HG03280 (cell line): ENCODE measurements at regions not wholly inside any gene's neighbourhood (a gene's known extent, or its start where the extent isn't known, plus 50 kb on each side); places are given as distances from the start of the nearest gene placed in this dataset.
"Not testable (repeated sequence)": the region's sequence is repeated elsewhere in the genome, so short reads cannot be mapped to it uniquely, and the experiment has no call there.

Experiments used
- ATAC-seq: cut with Tn5 transposase; IDR thresholded peaks from one replicate; pipeline ENCODE4 v1.9.1; 2021; ENCODE audit warnings: mild to moderate bottlenecking, moderate library complexity; ENCODE audit not compliant: unreplicated experiment

DNA sequence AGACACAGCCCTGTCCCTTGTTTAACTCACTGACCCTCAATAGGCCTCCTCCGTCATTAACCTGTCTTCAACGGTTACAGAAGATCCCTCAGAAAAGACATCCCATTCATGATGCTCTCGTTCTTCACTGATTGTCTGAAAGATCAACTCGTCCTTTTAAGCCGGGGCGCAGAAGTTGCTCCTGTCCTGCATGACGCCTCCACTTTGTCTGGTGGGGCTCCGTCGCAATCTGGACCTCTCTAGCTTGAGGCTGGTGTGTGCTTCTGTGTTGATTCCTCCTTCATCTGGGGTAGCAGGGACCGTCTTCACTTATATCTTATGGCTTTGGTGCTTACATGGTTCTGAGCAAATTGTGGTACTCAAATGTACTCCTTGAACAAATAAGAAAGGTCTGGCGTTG is 766.0 kb upstream of the PCDH9 start:
- ATAC-seq, result no peak

- ATAC-seq, result no peak
Measured at GRCh38 chr13:67990868-67991267, 760.7 kb upstream of the PCDH9 start.

DNA sequence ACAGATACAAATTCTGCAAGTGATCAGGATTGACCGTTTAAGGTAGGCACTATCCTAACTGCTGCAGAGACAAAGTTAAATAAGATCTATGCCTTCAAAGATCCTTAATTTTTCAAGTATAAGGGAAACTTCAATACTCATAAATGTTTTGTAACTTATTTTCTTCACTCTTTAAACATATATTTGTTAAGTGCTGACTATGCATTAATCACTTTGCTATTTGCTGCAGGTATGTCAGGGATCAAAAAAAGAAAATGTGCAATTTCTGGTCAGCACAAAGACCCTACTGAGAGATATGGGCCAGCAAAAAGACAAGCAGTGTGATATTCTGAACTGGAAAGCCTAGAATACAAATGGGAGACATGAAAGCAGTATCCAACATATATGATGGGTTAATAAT is 756.1 kb upstream of the PCDH9 start:
- ATAC-seq, result no peak

DNA sequence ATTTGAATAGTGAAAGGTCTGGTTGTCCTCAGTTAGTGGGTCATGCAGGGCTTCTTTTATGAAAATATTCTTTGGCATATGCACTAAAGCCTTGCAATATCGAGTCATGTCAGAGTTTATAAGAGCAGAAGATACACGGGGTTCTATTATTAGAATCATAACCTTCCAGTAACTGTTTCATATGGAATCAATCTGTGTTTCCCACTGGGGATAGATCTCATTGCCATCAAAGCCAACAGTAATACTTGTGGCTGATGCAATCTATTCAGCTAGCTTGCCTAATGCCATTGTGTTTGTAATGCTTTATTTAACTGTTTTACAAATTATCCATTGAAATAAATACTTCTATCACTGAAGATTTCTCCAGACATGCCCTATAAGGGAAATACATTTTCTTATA is 746.9 kb upstream of the PCDH9 start:
- ATAC-seq, result no peak

DNA sequence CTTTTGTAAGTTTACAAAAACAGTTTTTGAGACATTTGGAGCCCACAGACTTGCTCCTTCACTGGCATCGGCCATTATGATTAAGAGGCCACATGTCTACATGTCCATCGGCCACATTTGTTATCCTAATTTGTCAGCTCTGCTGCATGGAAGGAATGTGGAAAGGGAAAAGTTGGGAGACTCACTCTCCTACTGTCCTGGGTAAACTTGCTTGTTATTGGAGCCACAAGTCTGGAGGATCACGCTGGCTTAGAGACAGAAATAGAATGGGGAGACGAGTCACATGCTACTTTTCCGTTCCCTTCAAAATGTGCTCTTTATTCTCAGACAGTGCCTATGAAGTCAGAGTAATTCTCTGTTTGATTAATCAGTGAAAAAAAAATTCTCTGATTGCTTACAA is 741.2 kb upstream of the PCDH9 start:
- no peak for ATAC-seq

DNA sequence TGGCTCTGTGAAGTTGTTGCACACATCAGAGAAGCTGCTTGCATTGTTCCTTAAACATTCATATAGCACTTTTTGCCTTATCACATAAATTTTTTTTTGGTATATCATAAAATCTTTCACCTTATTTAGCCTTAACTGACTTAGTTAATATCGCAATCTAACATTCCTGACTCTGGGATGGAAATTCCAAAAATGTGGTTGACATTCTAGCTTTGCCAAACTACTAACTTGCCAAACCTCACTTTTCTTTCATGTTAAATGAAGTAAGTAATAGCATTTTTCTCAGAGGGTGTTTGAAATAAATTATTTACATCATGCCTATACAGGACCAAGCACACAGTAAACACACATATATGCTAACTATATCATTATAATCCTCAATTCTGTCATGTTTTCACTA is 736.9 kb upstream of the PCDH9 start:
- no peak for ATAC-seq

DNA sequence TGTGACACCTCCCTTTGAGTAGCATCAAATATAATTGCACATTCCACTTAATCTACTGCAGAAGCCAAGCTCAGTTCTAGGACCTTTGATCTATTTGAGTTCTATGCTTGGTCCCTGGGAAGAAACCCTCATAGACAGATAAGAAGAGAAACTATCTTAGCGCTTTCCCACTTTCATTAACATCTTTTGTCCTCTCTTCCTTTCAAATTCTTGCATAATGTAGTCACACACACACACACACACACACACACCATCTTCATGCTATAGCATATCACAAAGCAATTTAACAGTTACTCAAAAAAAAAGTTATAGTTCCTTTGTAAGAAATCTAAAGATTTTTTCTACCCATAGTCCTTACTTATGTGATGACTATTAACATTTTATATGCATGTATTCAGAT is 735.9 kb upstream of the PCDH9 start:
- no peak for ATAC-seq

DNA sequence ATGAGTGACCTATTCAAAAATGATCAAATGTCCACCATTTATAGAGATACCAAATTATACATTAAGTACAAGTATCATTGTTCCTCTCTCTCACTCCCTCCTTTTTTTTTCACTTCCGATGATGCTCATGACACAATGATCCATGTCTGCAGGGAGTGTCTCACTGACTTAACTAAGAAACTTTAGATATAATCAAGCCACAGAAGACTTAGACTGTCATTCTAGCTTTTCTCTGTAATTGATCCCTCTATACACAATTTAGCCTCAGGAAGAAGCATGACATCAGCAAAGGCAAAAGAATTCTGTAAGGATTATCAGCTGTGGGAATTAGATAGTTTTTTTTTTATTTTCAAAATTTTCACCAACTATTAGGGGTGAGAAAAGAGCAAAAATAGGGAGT is 734.9 kb upstream of the PCDH9 start:
- ATAC-seq, result no peak

DNA sequence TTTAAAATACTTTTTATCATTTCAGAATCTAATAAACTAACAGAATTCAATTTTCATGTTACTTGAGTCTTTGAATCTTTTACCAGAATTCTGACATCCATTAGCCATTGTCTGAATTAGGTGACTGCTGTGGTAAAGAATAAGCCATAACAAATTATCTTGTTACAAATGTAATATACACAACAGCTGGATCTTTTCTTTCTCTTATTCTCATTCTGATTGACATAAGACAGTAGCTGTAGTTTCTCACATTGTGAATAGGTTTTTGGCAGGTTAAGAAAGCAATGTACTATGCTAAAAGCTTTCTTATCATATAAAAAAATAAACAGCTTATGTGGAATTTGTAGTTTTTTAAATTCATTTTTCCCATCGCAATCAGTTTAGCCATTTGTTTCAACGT is 734.0 kb upstream of the PCDH9 start:
- ATAC-seq, result no peak

- ATAC-seq, result no peak
Measured at GRCh38 chr13:67961331-67961730, 731.2 kb upstream of the PCDH9 start.

DNA sequence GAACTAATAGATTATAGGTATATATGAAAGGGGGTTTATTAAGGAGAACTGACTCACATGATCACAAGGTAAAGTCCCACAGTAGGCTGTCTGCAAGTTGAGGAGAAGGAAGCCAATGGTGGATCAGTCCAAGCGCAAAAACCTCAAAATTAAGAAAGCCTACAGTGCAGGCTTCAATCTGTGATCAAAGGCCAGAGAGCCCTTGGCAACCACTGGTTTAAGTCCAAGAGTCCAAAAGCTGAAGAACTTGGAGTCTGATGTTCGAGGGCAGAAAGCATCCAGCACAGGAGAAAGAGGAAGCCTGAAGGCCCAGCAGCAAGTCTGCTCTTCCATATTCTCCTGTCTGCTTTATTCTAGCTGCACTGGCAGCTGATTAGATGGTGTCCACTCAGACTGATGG is 721.3 kb upstream of the PCDH9 start:
- no peak for ATAC-seq

DNA sequence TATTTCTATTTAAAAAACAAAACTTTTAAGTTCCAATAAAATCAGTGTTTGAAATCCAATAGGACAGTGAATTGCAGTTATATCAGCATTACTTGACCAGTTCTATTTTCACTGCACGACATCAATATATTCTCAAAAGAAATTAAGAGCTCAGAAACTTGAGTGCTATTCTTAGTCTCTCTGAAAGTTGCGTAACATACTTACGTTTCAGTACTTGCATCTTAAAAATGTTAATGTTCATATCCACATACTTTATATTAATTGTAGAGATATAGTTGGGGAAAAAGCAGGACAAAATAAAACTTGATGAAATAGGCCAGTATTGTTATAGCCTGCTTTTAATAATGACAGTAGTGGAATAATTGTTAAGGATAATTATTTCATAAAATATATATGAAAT is 720.5 kb upstream of the PCDH9 start:
- no peak for ATAC-seq

DNA sequence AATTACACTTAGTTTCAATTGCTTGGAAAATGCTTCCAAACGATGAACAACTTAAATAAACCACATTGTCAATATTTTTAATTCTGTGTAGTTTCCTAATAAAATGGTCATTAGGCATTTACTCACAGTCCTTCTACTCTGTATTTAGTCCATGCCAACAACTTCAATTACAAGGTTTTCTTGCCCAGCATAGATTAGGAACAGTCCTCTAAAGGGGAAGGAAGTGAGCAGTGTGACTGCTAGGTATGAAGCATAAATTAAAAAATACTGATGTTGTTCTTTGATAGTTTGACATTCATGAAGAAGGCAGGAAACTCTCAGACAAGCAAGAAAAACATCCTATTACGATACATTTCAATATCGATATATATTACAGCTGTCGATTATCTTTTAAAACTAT is 716.0 kb upstream of the PCDH9 start:
- ATAC-seq, result no peak

DNA sequence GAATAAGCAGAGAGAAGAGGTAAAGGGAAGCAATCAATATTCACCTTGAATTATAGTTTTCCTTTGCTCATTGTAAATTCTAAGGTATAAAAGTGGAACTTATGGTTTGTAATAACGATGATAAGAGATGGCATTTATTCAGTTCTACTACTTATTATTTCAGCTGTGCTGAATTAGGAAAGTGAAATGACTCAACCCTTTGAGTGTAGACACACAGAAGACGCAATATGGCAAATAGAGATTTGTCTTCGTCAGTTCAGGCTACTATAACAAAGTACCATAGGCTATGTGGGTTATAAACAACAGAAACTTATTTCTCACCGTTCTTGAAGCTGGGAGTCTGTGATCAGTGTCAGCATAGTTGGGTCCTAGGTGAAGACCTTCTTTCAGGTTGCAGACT is 713.0 kb upstream of the PCDH9 start:
- ATAC-seq, result no peak

DNA sequence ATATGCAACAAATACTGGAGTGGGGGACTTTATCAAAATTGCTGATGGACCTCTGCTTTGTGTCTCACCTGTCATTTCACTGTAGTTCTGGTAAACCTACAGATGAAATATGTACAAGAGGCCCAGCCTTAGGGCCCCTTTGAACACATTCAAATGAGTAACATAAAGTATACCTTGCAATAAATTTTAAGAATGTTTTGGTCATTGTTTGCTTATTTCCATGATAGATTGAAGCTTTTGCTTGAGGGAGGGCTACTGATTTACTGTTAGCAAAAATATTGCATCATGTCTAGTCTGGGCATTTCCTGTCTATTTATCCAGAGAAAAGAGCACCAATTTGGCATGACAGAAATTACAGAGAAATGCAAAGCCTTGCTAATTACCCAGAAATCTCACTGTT is 705.5 kb upstream of the PCDH9 start:
- ATAC-seq, result no peak

DNA sequence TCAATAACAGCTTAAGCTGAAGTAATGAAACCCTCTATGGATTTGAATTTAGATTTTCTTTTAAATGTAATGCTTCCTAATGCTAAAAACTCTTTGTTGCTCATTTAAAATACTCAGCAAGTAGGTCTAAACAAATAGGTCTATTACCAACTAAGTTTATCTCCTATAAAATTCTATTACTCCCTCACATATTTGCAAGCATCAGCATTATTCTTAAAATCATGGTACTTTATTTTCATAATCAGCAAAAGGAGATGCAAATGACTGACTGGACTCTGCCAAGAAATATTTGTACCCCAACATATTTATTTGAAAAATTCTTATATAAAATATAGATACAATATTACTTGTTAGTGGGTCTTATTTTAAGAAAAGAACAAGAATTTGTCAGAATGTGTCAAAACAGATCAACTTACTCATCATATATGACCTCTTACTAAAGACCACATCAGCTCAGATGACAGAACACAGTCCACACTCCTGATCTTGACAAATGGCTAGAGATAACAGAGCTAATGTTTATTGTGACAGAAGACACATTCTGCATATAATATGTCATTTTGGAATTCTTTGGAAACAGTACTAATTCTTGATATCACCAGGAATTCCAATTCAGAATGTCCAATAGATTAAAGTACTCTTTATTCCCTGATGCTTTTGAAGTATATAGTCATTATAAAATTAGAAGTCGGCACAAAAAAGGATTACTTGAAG is 704.6 kb upstream of the PCDH9 start:
- ATAC-seq, result no peak

DNA sequence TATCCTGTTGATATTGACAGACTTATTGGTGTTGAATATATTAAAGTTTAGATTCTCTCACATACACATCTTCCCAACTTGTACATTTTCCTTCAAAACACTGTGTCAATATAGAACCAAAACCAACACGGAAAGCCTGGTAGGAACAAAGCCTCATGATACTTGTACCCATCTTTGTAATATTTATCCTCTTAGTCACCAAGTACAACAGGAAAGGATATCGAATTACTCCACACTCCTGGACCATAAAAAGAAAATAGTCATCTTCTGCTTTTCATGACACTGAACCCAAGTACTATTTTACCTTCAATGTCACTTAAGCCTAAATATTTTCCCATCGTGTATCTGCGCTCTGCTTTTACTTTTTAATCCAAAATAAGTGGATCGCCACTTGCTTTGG is 702.9 kb upstream of the PCDH9 start:
- ATAC-seq, result no peak

DNA sequence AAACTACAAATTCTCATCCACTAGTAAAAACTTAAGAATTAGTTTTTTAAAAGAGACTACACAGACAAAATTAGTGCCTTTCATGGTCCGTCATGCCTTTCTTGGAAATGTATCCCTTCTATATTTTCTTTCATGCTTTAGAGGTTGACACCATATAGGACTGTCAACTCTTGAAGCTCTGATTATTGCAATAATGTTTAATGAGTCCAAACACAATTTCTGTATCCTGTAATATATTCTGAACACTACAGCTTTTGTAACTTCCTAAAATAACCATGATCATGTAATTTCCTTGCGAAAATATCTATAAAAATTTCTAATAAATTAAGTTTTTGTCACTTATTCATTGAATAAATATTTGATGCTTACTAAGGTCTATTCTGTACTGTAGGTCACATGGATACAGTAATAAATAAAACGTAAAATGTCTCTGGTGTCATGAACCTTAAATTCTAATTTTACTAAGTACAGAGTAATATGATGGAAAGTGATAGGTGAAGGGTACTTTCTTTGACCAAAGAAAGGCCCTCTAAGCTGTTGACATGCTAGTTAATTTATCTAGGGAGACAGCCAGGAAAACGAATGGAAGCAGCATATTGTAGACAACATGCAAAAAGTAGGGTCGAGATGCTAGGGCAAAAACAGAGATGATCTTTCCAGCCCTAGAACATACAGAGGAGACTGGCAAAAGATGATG is 687.3 kb upstream of the PCDH9 start:
- no peak for ATAC-seq

DNA sequence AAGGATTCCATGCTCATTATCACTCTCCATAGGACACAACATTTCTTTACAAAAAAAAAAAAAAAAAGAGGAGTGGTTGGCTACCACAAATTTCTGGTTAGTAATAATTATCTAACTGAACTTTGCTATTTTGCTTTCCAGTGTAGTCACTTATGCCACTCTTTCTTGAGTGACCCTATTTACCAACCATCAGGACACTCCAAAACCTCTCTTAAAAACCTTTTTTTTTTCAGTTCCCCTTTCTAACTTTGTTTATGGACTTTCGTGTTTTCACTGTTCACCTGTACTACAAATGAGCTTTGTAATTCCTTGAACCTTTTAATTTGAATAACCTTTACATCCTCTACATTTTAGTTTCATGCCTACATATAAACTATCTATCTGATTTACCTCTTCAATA is 686.5 kb upstream of the PCDH9 start:
- ATAC-seq, result no peak

DNA sequence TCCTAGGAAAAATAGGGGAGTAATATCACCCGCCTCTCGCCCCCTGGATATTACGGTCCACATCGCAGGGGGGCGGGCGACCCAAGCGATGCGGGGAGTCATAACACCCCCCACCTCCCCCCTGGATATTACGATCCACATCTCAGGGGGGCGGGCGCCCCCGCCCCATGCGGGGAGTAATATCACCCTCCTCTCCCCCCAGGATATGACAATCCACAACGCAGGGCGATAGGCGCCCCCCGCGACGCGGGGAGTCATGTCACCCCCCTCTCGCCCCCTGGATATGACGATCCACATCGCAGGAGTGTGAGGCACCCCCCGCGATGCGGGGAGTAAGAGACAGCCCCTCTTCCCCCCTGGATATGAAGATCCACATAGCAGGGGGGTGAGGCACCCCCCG is 684.4 kb upstream of the PCDH9 start:
- ATAC-seq, result no peak

DNA sequence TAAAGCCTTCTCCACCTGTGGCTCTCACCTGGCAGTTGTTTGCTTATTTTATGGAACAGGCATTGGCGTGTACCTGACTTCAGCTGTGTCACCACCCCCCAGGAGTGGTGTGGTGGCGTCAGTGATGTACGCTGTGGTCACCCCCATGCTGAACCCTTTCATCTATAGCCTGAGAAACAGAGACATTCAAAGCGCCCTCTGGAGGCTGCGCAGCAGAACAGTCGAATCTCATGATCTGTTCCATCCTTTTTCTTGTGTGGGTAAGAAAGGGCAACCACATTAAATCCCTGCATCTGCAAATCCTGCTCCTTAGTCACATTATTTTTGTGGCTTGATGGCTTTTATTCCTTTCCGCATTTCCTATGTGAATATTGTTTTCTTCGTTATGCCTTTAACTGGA is 672.8 kb upstream of the PCDH9 start:
- ATAC-seq, result not testable (repeated sequence)

GRCh38 chr13:67880916-67881315 is 650.8 kb upstream of the PCDH9 start:
- no peak for ATAC-seq

GRCh38 chr13:67878376-67878775 is 648.2 kb upstream of the PCDH9 start:
- ATAC-seq, result no peak
